Fibroblast of villous mesenchyme (primary cell): ENCODE measurements at regions not wholly inside any gene's neighbourhood (a gene's known extent, or its start where the extent isn't known, plus 50 kb on each side); places are given as distances from the start of the nearest gene placed in this dataset.

Source experiments
- DNase-seq: peaks from one replicate; pipeline ENCODE4 v3.0.0-alpha.2; 2010; ENCODE audit warnings: low read depth
- H3K4me3 ChIP-seq: 2 replicates; pipeline ENCODE4 v1.5.1; 2011; ENCODE audit warnings: low read depth, mild to moderate bottlenecking, low read length
- TF ChIP-seq, protein P1 (sequence below): IDR thresholded peaks from 2 replicates; pipeline ENCODE4 v1.5.1; 2012; ENCODE audit warnings: low read depth, mild to moderate bottlenecking, low read length; ENCODE audit not compliant: insufficient read depth

- TF ChIP-seq, protein P1, sequence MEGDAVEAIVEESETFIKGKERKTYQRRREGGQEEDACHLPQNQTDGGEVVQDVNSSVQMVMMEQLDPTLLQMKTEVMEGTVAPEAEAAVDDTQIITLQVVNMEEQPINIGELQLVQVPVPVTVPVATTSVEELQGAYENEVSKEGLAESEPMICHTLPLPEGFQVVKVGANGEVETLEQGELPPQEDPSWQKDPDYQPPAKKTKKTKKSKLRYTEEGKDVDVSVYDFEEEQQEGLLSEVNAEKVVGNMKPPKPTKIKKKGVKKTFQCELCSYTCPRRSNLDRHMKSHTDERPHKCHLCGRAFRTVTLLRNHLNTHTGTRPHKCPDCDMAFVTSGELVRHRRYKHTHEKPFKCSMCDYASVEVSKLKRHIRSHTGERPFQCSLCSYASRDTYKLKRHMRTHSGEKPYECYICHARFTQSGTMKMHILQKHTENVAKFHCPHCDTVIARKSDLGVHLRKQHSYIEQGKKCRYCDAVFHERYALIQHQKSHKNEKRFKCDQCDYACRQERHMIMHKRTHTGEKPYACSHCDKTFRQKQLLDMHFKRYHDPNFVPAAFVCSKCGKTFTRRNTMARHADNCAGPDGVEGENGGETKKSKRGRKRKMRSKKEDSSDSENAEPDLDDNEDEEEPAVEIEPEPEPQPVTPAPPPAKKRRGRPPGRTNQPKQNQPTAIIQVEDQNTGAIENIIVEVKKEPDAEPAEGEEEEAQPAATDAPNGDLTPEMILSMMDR = no peak
- no peak overlapping the region for H3K4me3 ChIP-seq
- DNase-seq = no peak
Observed at GRCh38 chr2:171629113-171629512, 58.2 kb upstream of the DYNC1I2 start.

GRCh38 chr2:171630089-171630770, 57.0 kb upstream of the DYNC1I2 start:
- TF ChIP-seq, protein P1 = no peak
- DNase-seq = no peak
- H3K4me3 ChIP-seq = no peak overlapping the region

- TF ChIP-seq, protein P1 = no peak
- DNase-seq = peak; percentile 68
- H3K4me3 ChIP-seq = no peak overlapping the region
Observed at GRCh38 chr2:171630812-171631626, 56.2 kb upstream of the DYNC1I2 start.
